Stomach (tissue), 8 donors: ENCODE measurements at regions not wholly inside any gene's neighbourhood (a gene's known extent, or its start where the extent isn't known, plus 50 kb on each side); places are given as distances from the start of the nearest gene placed in this dataset.

Experiments used
- DNase-seq, 2 donors: peaks; one replicate each; pipeline versions ENCODE4 v3.0.0 to v3.0.0-alpha.2; 2013 to 2019
- H3K27ac ChIP-seq, 5 donors: fragments of 200-600 bp in 4 of 5; sonication (generic) in 4 of 5; one replicate each; pipeline ENCODE4 v1.5.1; 2013 to 2019; ENCODE audit warnings: mild to moderate bottlenecking in 1 of 5, moderate library complexity in 1 of 5
- H3K27me3 ChIP-seq, 3 donors: fragments of 200-600 bp; sonication (generic); one replicate each; pipeline ENCODE4 v1.5.1; 2017 to 2019; ENCODE audit warnings: mixed run types in 1 of 3
- H3K36me3 ChIP-seq, 4 donors: fragments of 200-600 bp; sonication (generic); 1 replicate in 3 of 4; 2 replicates in 1 of 4; pipeline ENCODE4 v1.5.1; 2016 to 2019
- H3K4me1 ChIP-seq, 4 donors: fragments of 200-600 bp; sonication (generic); one replicate each; pipeline ENCODE4 v1.5.1; 2016 to 2019
- H3K4me3 ChIP-seq, 4 donors: fragments of 200-600 bp; sonication (generic) in 3 of 4; one replicate each; pipeline ENCODE4 v1.5.1; 2016 to 2019; ENCODE audit warnings: mild to moderate bottlenecking in 1 of 4
- H3K9me3 ChIP-seq, 4 donors: fragments of 200-600 bp; sonication (generic); one replicate each; pipeline ENCODE4 v1.5.1; 2016 to 2019
- CTCF ChIP-seq, 7 experiments: fragments of 450-650 bp in 4 of 7; fragments of 200-600 bp in 3 of 7; sonication (generic) in 3 of 7; IDR thresholded peaks; one replicate each; pipeline ENCODE4 v1.5.1; 2016 to 2019; ENCODE audit warnings: antibody characterized with exemption in 7 of 7, control low read depth in 2 of 7, mild to moderate bottlenecking in 1 of 7
- EP300 ChIP-seq: sonication (generic); formaldehyde crosslinking; IDR thresholded peaks from one replicate; pipeline ENCODE4 v1.6.1; 2017; ENCODE audit warnings: antibody characterized with exemption
- POLR2A ChIP-seq, 4 donors: fragments of 450-650 bp; IDR thresholded peaks; one replicate each; pipeline ENCODE4 v1.6.1; 2016; ENCODE audit warnings: antibody characterized with exemption in 4 of 4, control low read depth in 2 of 4, mild to moderate bottlenecking in 1 of 4, moderate library complexity in 1 of 4
- POLR2AphosphoS5 ChIP-seq, 3 donors: sonication (generic); formaldehyde crosslinking; IDR thresholded peaks; one replicate each; pipeline ENCODE4 v1.6.1; 2016; ENCODE audit warnings: antibody characterized with exemption in 3 of 3
- WGBS, 5 donors: extraction: QIAGEN DNeasy Blood & Tissue Kit in 3 of 5; methylation state at CpG; one replicate each; pipeline versions ENCODE4 v1.1.5 to v1.1.7; 2013 to 2018; 5-methylcytosine and 5-hydroxymethylcytosine counted together
- intact Hi-C: fragments of 100-400 bp; cut with DNase I; formaldehyde crosslinking; loops from one replicate; pipeline ENCODE4 v1.15.1; 2023; ENCODE audit warnings: low total_unique reads
- donor health status: healthy with polysubstance abuse.
- donor health status: Bipolar disorder and iron deficiency.
- donor health status: healthy.

DNA sequence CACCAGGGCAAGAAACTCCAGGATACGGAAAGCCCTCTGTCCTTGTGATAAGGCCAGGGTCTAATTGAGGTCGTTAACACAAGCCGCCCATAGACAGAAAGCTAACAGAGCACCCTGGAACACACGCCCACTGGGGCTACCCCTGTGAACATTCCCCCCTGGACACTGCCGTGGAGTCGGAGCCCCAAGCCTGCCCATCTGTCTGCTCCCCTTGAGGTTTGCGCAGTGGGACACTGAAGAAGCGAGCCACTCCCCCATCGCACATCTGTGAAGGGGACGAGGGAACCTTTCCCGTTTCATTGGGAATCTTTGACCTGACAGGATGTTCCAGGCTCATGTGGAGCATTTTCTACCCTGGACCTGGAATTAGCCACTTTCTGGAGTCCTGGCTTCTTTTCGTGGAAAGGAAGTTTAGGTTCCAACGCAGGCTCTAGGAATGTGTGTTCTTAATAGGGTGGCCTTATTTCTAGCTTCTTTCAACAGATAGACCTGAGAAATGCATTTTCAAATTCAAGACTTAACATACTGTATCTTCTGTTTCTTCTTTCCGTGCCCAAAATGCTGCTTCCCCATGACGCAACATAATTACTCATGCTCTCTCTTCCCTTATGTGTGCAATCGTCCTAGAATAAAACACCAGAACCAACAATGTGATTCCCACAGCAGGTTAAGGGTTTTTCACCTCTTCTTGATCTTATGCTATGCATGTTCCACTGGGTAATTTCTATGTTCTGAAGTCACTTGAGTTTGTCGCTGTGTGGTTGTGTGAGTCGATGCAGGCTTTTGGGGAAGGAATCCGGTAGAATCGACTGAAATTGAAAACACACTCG is 161.1 kb downstream of the ERMARD start:
- H3K4me3 ChIP-seq = no peak overlapping the region
- intact Hi-C loops = no loop called here
- DNase-seq = no peak
- no peaks in the 10 kb centered on the region for H3K27me3 ChIP-seq
- WGBS, 5 donors = 78 to 85% (median 84%) methylated on average over 20 to 21 of the region's 21 CpGs
- no peak overlapping the region for H3K27ac ChIP-seq
- TF ChIP-seq POLR2AphosphoS5 (IDR thresholded peaks at IDR 0.05) (no peak), POLR2A (IDR thresholded peaks at IDR 0.05) (no peak)
- H3K36me3 ChIP-seq = no peaks in the 10 kb centered on the region
- H3K4me1 ChIP-seq = no peaks in the 10 kb centered on the region
- no peaks in the 10 kb centered on the region for H3K9me3 ChIP-seq

- TF ChIP-seq CTCF (IDR thresholded peaks at IDR 0.05) (no peak), POLR2A (IDR thresholded peaks at IDR 0.05) (no peak), EP300 (no peak), POLR2AphosphoS5 (IDR thresholded peaks at IDR 0.05) (no peak)
- H3K36me3 ChIP-seq = no peaks in the 10 kb centered on the region
- no peak overlapping the region for H3K4me3 ChIP-seq
- DNase-seq = no peak
- intact Hi-C loops = no loop called here
- no peaks in the 10 kb centered on the region for H3K4me1 ChIP-seq
- H3K27me3 ChIP-seq = no peaks in the 10 kb centered on the region
- H3K27ac ChIP-seq = no peak overlapping the region
- no peaks in the 10 kb centered on the region for H3K9me3 ChIP-seq
- WGBS, 5 donors = 89 to 92% (median 92%) methylated on average over 32 to 41 of the region's 41 CpGs
Measured at GRCh38 chr6:169911264-169912263, 160.1 kb downstream of the ERMARD start.

DNA sequence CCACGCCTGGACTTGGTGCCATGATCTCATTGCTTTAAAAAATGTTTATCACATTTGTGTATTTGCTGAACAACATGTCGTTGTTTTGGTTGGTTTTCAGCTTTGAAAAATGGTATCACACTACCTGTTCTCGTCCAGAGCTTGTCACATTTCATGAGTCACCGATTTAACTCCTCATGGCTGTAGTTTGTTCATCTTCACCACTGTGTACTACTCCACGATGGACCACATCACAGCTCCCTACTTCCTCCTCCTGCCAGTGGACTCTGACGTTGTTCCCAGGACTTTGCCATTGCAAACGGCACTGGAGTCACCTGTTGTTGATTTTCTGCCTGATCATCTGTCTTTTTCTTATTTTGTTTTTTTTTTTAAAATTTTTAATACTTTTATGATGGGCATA is 157.7 kb downstream of the ERMARD start:
- H3K4me3 ChIP-seq = no peak overlapping the region
- no peak for TF ChIP-seq POLR2AphosphoS5 (IDR thresholded peaks at IDR 0.05)
- TF ChIP-seq EP300 = no peak
- TF ChIP-seq POLR2A (IDR thresholded peaks at IDR 0.05) = no peak
- no peak for TF ChIP-seq CTCF (IDR thresholded peaks at IDR 0.05)
- intact Hi-C loops = no loop called here

GRCh38 chr6:169908403-169908933 is 157.0 kb downstream of the ERMARD start:
- DNase-seq = no peak
- H3K27me3 ChIP-seq = no peaks in the 10 kb centered on the region
- peaks cover 5 to 24% (median 15%) of the 10 kb centered on the region in 4 donors for H3K4me1 ChIP-seq
- H3K9me3 ChIP-seq = no peaks in the 10 kb centered on the region
- intact Hi-C loops = no loop called here
- 81 to 91% (median 87%) methylated on average over 8 of the region's 8 CpGs for WGBS, 5 donors
- H3K4me3 ChIP-seq = no peak overlapping the region
- H3K27ac ChIP-seq = no peak overlapping the region
- TF ChIP-seq EP300 (no peak), POLR2A (IDR thresholded peaks at IDR 0.05) (no peak), POLR2AphosphoS5 (IDR thresholded peaks at IDR 0.05) (no peak), CTCF (IDR thresholded peaks at IDR 0.05) (no peak)
- H3K36me3 ChIP-seq = no peaks in the 10 kb centered on the region

More for the DNA sequence above, 157.7 kb downstream of the ERMARD start:
- Histone ChIP-seq H3K27me3 (no peaks in the 10 kb centered on the region), H3K36me3 (no peaks in the 10 kb centered on the region), H3K27ac (no peak overlapping the region), H3K4me1 (peaks cover 5 to 24% (median 15%) of the 10 kb centered on the region in 4 donors), H3K9me3 (no peaks in the 10 kb centered on the region)
- WGBS, 5 donors = 73 to 76% (median 73%) methylated on average over 7 of the region's 7 CpGs
- no peak for DNase-seq
